HCT116 (cell line): ENCODE measurements at regions not wholly inside any gene's neighbourhood (a gene's known extent, or its start where the extent isn't known, plus 50 kb on each side); places are given as distances from the start of the nearest gene placed in this dataset.

Experiments used
- ATAC-seq: fragments of 200-7000 bp; cut with Tn5 transposase; 2 replicates; pipeline ENCODE4 v1.9.1; 2020; ENCODE audit warnings: mild to moderate bottlenecking, moderate library complexity
- BruUV-seq: library from RNA; stranded (reverse); fragments of 400-500 nt; replicated peaks from 2 replicates; lab custom pipeline; 2021; lab: Mats Ljungman, UMichigan
- CTCF ChIA-PET: fragments of 300-600 bp; sonication (Branson Sonifier 250); formaldehyde crosslinking; loops from one replicate; lab custom pipeline; 2021; ENCODE audit warnings: antibody characterized with exemption; lab: Charles Lee
- POLR2A ChIA-PET: fragments of 300-600, 350-600 bp; sonication (Branson Sonifier 250); formaldehyde crosslinking; loops from one replicate; lab custom pipeline; 2021; ENCODE audit warnings: antibody characterized with exemption; lab: Charles Lee
- RAD21 ChIA-PET, 2 experiments: fragments of 300-600 bp; sonication (Branson Sonifier 250); formaldehyde crosslinking; loops; one replicate each; lab custom pipeline; 2023; ENCODE audit warnings: low total read pairs in 2 of 2; ENCODE audit not compliant: uncharacterized antibody in 2 of 2, unreplicated experiment in 2 of 2, low non-redundant PET in 1 of 2; lab: Charles Lee
- DNase-seq: peaks from one replicate; pipeline ENCODE4 v3.0.0-alpha.2; 2010; ENCODE audit warnings: low read depth, low spot score
- H2AFZ ChIP-seq: fragments of 200-600 bp; shearing (Covaris generic), sonication (generic); 2 replicates; pipeline ENCODE4 v1.6.1; 2017; ENCODE audit warnings: low read depth, mixed run types, mixed read lengths, antibody characterized with exemption, low read length; ENCODE audit not compliant: poor library complexity, severe bottlenecking
- H3K27ac ChIP-seq: 2 replicates; pipeline ENCODE4 v1.5.1; 2012; ENCODE audit warnings: low read depth, low read length
- H3K27me3 ChIP-seq: fragments of 200-600 bp; sonication (generic); 2 replicates; pipeline ENCODE4 v1.6.1; 2016; ENCODE audit warnings: mixed run types, low read length, mixed read lengths; ENCODE audit not compliant: insufficient read depth
- H3K36me3 ChIP-seq, 2 experiments: fragments of 200-500 bp in 1 of 2; fragments of 200-600 bp in 1 of 2; sonication (Bioruptor generic) in 1 of 2; sonication (generic) in 1 of 2; 2 replicates each; pipeline versions ENCODE4 v1.5.1 to v1.6.1; 2014 to 2016; ENCODE audit warnings: low read length in 2 of 2, inconsistent platforms in 1 of 2, mixed read lengths in 1 of 2, mixed run types in 1 of 2; ENCODE audit not compliant: insufficient read depth in 2 of 2, control insufficient read depth in 1 of 2
- H3K4me1 ChIP-seq, 2 experiments: fragments of 200-600 bp in 1 of 2; sonication (generic) in 1 of 2; 2 replicates each; pipeline versions ENCODE4 v1.5.1 to v1.6.1; 2012 to 2017; ENCODE audit warnings: low read length in 2 of 2, inconsistent platforms in 1 of 2, mild to moderate bottlenecking in 1 of 2, mixed read lengths in 1 of 2, mixed run types in 1 of 2, moderate library complexity in 1 of 2; ENCODE audit not compliant: insufficient read depth in 2 of 2, control insufficient read depth in 1 of 2
- H3K4me2 ChIP-seq: fragments of 200-600 bp; sonication (generic); 2 replicates; pipeline ENCODE4 v1.6.1; 2017; ENCODE audit warnings: mixed run types, low read length, mixed read lengths
- H3K4me3 ChIP-seq, 2 experiments: fragments of 200-600 bp in 1 of 2; sonication (generic) in 1 of 2; replicated peaks in 1 of 2; 2 replicates each; pipeline ENCODE4 v1.5.1; 2011 to 2016; ENCODE audit warnings: low read length in 2 of 2, control low read depth in 1 of 2, low read depth in 1 of 2, mild to moderate bottlenecking in 1 of 2, mixed read lengths in 1 of 2, mixed run types in 1 of 2
- H3K79me2 ChIP-seq: fragments of 200-600 bp; sonication (generic); 2 replicates; pipeline ENCODE4 v1.6.1; 2017; ENCODE audit warnings: mild to moderate bottlenecking, mixed run types, low read length, moderate library complexity, mixed read lengths; ENCODE audit not compliant: insufficient read depth
- H3K9ac ChIP-seq: fragments of 200-600 bp; sonication (generic); 2 replicates; pipeline ENCODE4 v1.6.1; 2016; ENCODE audit warnings: low read length, mixed read lengths
- H3K9me2 ChIP-seq: fragments of 200-600 bp; sonication (generic), shearing (Covaris generic); 2 replicates; pipeline ENCODE4 v1.6.1; 2017; ENCODE audit warnings: mixed run types, mild to moderate bottlenecking, moderate library complexity; ENCODE audit not compliant: insufficient read depth
- H3K9me3 ChIP-seq, 2 experiments: fragments of 200-500 bp in 1 of 2; fragments of 200-600 bp in 1 of 2; sonication (Bioruptor generic) in 1 of 2; sonication (generic) in 1 of 2; 2 replicates each; pipeline ENCODE4 v1.6.1; 2014 to 2017; ENCODE audit warnings: low read length in 2 of 2, mixed read lengths in 2 of 2, inconsistent platforms in 1 of 2, low read depth in 1 of 2, mild to moderate bottlenecking in 1 of 2, mixed run types in 1 of 2, moderate library complexity in 1 of 2; ENCODE audit not compliant: control insufficient read depth in 1 of 2, insufficient read depth in 1 of 2
- H4K20me1 ChIP-seq: fragments of 200-600 bp; sonication (generic), shearing (Covaris generic); 2 replicates; pipeline ENCODE4 v1.6.1; 2017; ENCODE audit warnings: mixed run types, mild to moderate bottlenecking, moderate library complexity; ENCODE audit not compliant: insufficient read depth
- ATF3 ChIP-seq: IDR thresholded peaks from 2 replicates; pipeline ENCODE4 v1.6.1; 2012
- CBX3 ChIP-seq: IDR thresholded peaks from 2 replicates; pipeline ENCODE4 v1.6.1; 2012; ENCODE audit warnings: low read depth
- EGR1 ChIP-seq: IDR thresholded peaks from 2 replicates; pipeline ENCODE4 v1.6.1; 2012; ENCODE audit warnings: low read depth
- EZH2 ChIP-seq: fragments of 200-600 bp; sonication (generic); IDR thresholded peaks from 2 replicates; pipeline ENCODE4 v1.6.1; 2017; ENCODE audit warnings: antibody characterized with exemption, mixed run types
- POLR2A ChIP-seq: IDR thresholded peaks from 2 replicates; pipeline ENCODE4 v1.7.0; 2011; ENCODE audit warnings: borderline replicate concordance; ENCODE audit not compliant: insufficient read depth, insufficient read length; ENCODE audit errors: extremely low read depth
- POLR2AphosphoS5 ChIP-seq: IDR thresholded peaks from 2 replicates; pipeline ENCODE4 v1.6.1; 2011; ENCODE audit warnings: mild to moderate bottlenecking, low read depth, low read length, moderate library complexity
- SP1 ChIP-seq: IDR thresholded peaks from 2 replicates; pipeline ENCODE4 v1.6.1; 2012; ENCODE audit warnings: low read depth
- SRF ChIP-seq: IDR thresholded peaks from 2 replicates; pipeline ENCODE4 v1.6.1; 2012; ENCODE audit warnings: low read depth
- YY1 ChIP-seq: IDR thresholded peaks from 2 replicates; pipeline ENCODE4 v1.6.1; 2011; ENCODE audit warnings: low read length, low read depth, moderate library complexity, mild to moderate bottlenecking; ENCODE audit not compliant: insufficient replicate concordance; ENCODE audit errors: extremely low read depth
- intact Hi-C: fragments of 100-400 bp; cut with micrococcal nuclease; formaldehyde crosslinking; loops from 2 replicates; pipeline ENCODE4 v1.10.0; 2022
- TF ChIP-seq, protein P1 (sequence below): IDR thresholded peaks from 2 replicates; pipeline ENCODE4 v1.6.1; 2011; ENCODE audit warnings: mild to moderate bottlenecking, low read length, moderate library complexity; ENCODE audit not compliant: insufficient replicate concordance; ENCODE audit errors: extremely low read depth
- TF ChIP-seq, protein P2 (sequence below): IDR thresholded peaks from 2 replicates; pipeline ENCODE4 v1.6.1; 2012

- BruUV-seq = no TSS peak
- ATAC-seq (no peak), DNase-seq (no peak)
- Histone ChIP-seq H3K4me2 (no peak overlapping the region), H3K9ac (no peak overlapping the region), H3K79me2 (no peaks in the 10 kb centered on the region), H2AFZ (no peak overlapping the region), H3K9me3 (no peaks in the 10 kb centered on the region), H3K27me3 (peaks cover 3% of the 10 kb centered on the region; the same call in 1 of the 2 replicates), H3K36me3 (no peaks in the 10 kb centered on the region), H4K20me1 (no peaks in the 10 kb centered on the region), H3K4me1 (no peaks in the 10 kb centered on the region), H3K27ac (no peak overlapping the region), H3K4me3 (no peak overlapping the region), H3K9me2 (no peaks in the 10 kb centered on the region)
- ChIA-PET RAD21 (no interaction called here), CTCF (no interaction called here), POLR2A (no interaction called here)
- TF ChIP-seq, protein P1, sequence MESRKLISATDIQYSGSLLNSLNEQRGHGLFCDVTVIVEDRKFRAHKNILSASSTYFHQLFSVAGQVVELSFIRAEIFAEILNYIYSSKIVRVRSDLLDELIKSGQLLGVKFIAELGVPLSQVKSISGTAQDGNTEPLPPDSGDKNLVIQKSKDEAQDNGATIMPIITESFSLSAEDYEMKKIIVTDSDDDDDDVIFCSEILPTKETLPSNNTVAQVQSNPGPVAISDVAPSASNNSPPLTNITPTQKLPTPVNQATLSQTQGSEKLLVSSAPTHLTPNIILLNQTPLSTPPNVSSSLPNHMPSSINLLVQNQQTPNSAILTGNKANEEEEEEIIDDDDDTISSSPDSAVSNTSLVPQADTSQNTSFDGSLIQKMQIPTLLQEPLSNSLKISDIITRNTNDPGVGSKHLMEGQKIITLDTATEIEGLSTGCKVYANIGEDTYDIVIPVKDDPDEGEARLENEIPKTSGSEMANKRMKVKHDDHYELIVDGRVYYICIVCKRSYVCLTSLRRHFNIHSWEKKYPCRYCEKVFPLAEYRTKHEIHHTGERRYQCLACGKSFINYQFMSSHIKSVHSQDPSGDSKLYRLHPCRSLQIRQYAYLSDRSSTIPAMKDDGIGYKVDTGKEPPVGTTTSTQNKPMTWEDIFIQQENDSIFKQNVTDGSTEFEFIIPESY = no peak
- TF ChIP-seq EGR1 (no peak), YY1 (no peak), CBX3 (no peak), EZH2 (no peak), POLR2A (no peak), POLR2AphosphoS5 (no peak), SP1 (no peak), ATF3 (no peak), SRF (no peak)
- TF ChIP-seq, protein P2, sequence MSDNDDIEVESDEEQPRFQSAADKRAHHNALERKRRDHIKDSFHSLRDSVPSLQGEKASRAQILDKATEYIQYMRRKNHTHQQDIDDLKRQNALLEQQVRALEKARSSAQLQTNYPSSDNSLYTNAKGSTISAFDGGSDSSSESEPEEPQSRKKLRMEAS = no peak
- intact Hi-C loops = no loop called here
Measured at GRCh38 chr4:15131551-15131950, 129.3 kb downstream of the CPEB2 start.
